ENCODE measurements at regions not wholly inside any gene's neighbourhood (a gene's known extent, or its start where the extent isn't known, plus 50 kb on each side); places are given as distances from the start of the nearest gene placed in this dataset.

DNA sequence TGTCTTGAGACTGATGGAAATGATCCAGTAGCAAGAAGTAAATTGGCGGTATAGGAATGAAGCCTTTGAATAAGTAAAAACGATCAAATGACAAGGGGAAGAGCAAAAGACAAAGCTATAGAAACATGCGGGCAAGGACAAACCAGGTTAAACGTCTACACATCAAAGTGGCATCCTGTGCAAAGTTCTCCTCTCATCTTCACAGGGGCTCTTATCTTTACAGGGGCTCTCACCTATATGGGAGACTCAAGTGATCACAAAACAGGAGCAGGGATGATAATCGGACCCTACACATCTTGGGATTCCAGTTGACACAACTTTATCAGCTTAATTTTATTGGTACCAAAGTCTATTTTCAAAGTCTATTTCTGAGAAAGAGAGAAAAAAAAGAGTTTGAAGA, 1778.9 kb upstream of the CELF4 start:
- no peak for DNase-seq (ENCODE audit: low read depth in 2 of 2)
- TF ChIP-seq, protein P1, sequence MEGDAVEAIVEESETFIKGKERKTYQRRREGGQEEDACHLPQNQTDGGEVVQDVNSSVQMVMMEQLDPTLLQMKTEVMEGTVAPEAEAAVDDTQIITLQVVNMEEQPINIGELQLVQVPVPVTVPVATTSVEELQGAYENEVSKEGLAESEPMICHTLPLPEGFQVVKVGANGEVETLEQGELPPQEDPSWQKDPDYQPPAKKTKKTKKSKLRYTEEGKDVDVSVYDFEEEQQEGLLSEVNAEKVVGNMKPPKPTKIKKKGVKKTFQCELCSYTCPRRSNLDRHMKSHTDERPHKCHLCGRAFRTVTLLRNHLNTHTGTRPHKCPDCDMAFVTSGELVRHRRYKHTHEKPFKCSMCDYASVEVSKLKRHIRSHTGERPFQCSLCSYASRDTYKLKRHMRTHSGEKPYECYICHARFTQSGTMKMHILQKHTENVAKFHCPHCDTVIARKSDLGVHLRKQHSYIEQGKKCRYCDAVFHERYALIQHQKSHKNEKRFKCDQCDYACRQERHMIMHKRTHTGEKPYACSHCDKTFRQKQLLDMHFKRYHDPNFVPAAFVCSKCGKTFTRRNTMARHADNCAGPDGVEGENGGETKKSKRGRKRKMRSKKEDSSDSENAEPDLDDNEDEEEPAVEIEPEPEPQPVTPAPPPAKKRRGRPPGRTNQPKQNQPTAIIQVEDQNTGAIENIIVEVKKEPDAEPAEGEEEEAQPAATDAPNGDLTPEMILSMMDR (IDR thresholded peaks at IDR 0.05; ENCODE audit: low read depth, low read length), result no peak
- H3K4me3 ChIP-seq (replicated peaks in 1 of 2; ENCODE audit: low read depth in 2 of 2, low read length in 2 of 2), result no peak overlapping the region

DNA sequence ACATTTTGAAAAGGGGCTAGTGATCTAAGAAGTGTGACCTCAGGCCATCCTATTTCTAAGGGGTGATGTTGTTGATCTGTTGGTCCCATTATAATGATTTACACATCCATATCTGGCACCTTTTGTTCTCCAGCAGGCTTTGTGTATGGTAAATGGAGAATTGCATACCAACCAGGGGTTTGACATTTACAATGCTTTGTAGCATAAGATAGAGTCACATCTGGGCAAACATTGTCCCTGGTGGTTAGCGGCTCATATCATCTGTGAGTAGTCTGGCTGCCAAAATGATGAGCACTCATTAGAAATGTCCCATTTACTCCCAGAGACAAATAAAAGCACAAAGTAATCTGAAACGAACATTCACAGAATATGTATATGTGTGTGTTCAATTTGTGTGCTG, 1775.5 kb upstream of the CELF4 start:
- no peak overlapping the region for H3K4me3 ChIP-seq (replicated peaks in 1 of 2; ENCODE audit: low read depth in 2 of 2, low read length in 2 of 2)
- DNase-seq (ENCODE audit: low read depth in 2 of 2), result no peak
- TF ChIP-seq, protein P1 (IDR thresholded peaks at IDR 0.05; ENCODE audit: low read depth, low read length), result no peak

DNA sequence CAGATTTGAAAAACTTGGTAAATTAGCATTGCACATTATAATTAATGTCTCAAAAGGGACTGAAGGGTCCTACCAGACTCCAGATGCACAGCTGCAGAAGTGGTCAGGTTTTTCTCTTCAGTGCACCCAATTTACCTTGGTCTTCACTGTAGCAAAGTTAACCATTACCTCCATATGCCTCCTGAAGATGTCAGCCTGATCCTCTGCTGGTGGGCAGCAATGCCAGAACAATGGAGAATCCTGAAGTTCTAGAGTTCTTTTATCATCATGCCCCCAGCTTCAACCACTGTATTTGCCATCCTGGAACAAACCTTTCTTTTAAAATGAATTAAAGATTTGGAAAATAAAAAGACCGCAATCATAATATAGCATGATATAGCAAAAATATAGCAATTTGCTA, 1774.8 kb upstream of the CELF4 start:
- no peak for DNase-seq (ENCODE audit: low read depth in 2 of 2)
- H3K4me3 ChIP-seq (replicated peaks in 1 of 2; ENCODE audit: low read depth in 2 of 2, low read length in 2 of 2), result no peak overlapping the region
- TF ChIP-seq, protein P1 (IDR thresholded peaks at IDR 0.05; ENCODE audit: low read depth, low read length), result no peak

DNA sequence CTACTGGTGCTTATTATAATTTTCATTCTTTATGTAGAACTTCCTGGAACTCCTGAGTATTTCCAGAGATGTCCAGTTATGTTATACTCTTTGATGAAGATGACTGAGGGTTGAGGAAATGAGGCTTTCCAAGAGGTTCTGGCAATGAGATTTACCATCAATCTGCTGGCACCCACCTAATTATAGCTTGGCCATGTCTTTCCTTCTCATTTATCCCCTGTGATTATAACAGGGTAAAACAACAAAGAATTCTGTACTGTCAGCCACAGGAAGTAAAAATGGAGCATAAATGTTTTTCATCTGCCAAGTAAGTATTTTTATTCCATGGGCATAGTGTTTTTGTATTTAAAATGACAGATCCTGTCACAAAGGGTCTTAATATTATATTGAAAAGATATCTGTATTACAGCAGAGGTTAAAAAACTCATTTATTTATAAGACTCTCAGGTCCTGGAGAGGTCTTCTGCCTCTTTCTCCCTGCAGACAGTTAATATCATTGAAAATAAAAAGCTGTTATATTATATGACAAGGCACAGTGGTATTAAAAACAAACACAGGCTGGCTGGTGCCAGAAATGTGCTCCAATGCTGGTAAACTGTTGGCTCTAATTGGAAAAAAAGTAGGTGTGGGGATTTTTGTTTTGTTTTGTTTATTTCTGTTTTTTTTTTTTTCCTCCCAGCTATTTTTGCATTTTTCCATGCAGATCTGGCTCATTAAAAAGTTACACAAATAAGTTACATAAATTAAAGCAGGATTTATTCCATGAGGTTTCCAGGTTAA, 1764.1 kb upstream of the CELF4 start:
- TF ChIP-seq, protein P1 (IDR thresholded peaks at IDR 0.05; ENCODE audit: low read depth, low read length), result no peak
- H3K4me3 ChIP-seq (replicated peaks in 1 of 2; ENCODE audit: low read depth in 2 of 2, low read length in 2 of 2), result no peak overlapping the region
- DNase-seq (ENCODE audit: low read depth in 2 of 2), result no peak

DNA sequence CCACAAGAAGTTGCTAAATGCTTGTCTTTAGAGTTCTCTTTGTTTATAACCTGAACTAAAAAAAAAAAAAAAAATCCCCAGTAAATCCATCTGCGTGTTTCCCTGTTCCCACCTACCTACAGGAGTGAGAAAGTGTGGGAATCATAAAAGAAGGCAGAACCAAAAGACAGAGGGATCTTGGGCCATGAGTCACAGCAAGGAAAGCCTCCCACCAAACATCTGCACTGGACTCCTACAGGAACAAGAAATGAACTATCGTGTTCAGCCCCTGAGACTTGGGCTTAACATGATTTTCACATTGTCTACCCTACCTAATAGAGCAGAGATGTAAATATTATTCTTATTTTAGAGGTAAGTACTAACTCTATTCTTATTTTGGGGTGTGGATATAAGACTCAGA, 1761.2 kb upstream of the CELF4 start:
- H3K4me3 ChIP-seq (replicated peaks in 1 of 2; ENCODE audit: low read depth in 2 of 2, low read length in 2 of 2), result no peak overlapping the region
- peak in 1 of 2 donors; percentile 1 for DNase-seq (ENCODE audit: low read depth in 2 of 2)
- TF ChIP-seq, protein P1 (IDR thresholded peaks at IDR 0.05; ENCODE audit: low read depth, low read length), result no peak

DNA sequence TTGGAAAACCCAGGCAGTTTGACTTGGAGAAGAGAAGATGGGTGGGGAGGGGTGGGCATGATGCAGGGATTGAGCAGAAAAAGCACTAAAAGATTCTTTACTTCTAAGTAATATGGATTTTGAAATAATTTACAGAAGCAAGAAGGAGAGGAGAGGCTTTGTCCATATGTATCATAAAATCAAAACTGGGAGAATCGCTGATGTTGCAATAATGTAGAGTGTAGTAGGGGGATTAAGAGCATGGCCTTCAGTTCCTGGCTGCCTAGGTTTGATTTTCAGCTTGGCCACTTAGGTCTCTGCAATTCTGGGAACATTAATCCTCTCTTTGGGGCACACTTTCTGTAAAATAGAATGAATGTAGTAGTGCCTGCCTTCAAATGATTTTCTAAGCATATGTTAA, 1760.4 kb upstream of the CELF4 start:
- DNase-seq (ENCODE audit: low read depth in 2 of 2), result no peak
- TF ChIP-seq, protein P1 (IDR thresholded peaks at IDR 0.05; ENCODE audit: low read depth, low read length), result no peak
- no peak overlapping the region for H3K4me3 ChIP-seq (replicated peaks in 1 of 2; ENCODE audit: low read depth in 2 of 2, low read length in 2 of 2)

DNA sequence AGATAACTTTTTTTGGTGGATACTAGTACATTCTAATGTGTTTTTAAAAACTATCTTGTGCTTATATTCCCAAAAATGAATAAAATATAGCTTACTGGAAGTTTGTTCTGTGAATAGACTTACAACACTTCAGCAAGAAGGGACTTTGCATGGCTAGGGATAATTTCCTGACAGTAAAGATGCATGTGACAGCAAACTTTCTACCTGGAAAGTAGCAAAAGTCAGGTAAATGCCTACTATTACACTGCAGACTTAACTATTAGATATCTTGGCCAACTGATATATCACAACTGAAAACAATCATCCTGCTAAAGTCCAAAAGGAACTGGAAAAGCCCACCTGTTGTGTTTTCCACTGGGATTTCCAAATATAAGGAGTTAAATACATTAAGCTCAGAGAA, 1753.5 kb upstream of the CELF4 start:
- no peak overlapping the region for H3K4me3 ChIP-seq (replicated peaks in 1 of 2; ENCODE audit: low read depth in 2 of 2, low read length in 2 of 2)
- TF ChIP-seq, protein P1 (IDR thresholded peaks at IDR 0.05; ENCODE audit: low read depth, low read length), result no peak
- no peak for DNase-seq (ENCODE audit: low read depth in 2 of 2)
